ENCODE measurements at regions not wholly inside any gene's neighbourhood (a gene's known extent, or its start where the extent isn't known, plus 50 kb on each side); places are given as distances from the start of the nearest gene placed in this dataset.

DNA sequence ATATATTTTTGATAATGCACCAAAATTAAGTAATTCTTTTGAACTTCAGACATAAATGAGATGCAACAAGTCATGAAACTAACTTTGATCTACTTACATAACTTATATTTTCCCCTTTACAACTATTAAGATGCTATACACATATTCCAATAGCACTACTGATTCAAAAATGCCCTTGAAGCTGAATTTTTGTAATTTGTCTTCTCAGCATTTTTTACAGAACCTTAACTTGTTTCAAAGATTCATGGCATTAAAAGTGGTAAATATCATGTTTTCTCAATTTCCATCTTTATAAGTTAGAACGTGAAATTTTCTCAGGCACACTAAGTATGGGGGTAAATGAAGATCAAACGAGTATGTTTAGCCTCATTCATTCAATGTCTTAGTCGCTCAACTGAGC lies 460.0 kb upstream of the FAM241A start:
- no peak for DNase-seq
- H3K27me3 Mint-ChIP-seq (ENCODE audit: insufficient read depth): no peaks in the 10 kb centered on the region
- peaks cover 4% of the 10 kb centered on the region for H3K4me1 ChIP-seq (ENCODE audit: control insufficient read depth, insufficient read depth, low read length)
- H3K9ac ChIP-seq (ENCODE audit: extremely low read depth, low read length, poor library complexity, severe bottlenecking): no peak overlapping the region
- TF ChIP-seq CTCF (conservative IDR thresholded peaks at IDR 0.05): no peak
- H3K27ac ChIP-seq (ENCODE audit: low read depth, low read length): no peak overlapping the region
- H3K27me3 ChIP-seq (ENCODE audit: control insufficient read depth, insufficient read depth, low read length, poor library complexity, severe bottlenecking): no peaks in the 10 kb centered on the region
- no peaks in the 10 kb centered on the region for H3K36me3 Mint-ChIP-seq (ENCODE audit: low read depth)
- no peak overlapping the region for H3K4me3 Mint-ChIP-seq
- no peak overlapping the region for H3K4me3 ChIP-seq (ENCODE audit: low read length)
- H3K4me1 Mint-ChIP-seq: no peaks in the 10 kb centered on the region
- WGBS, 2 experiments (ENCODE audit: insufficient coverage in 1 of 2, insufficient read length in 1 of 2): 92 to 100% methylated on average over 1 to 3 of the region's 3 CpGs
- H3K27ac Mint-ChIP-seq: no peak overlapping the region
- no peaks in the 10 kb centered on the region for H3K36me3 ChIP-seq (ENCODE audit: control insufficient read depth, insufficient read depth, low read length)
- peaks cover under 1% of the 10 kb centered on the region for H3K9me3 Mint-ChIP-seq
- no peaks in the 10 kb centered on the region for H3K9me3 ChIP-seq (ENCODE audit: control insufficient read depth, low read length)

GRCh38 chr4:111689214-111689613 lies 456.0 kb upstream of the FAM241A start:
- Histone ChIP-seq H3K9ac (ENCODE audit: extremely low read depth, low read length, poor library complexity, severe bottlenecking) (no peak overlapping the region), H3K4me3 (ENCODE audit: low read length) (no peak overlapping the region), H3K36me3 (ENCODE audit: control insufficient read depth, insufficient read depth, low read length) (no peaks in the 10 kb centered on the region), H3K27me3 (ENCODE audit: control insufficient read depth, insufficient read depth, low read length, poor library complexity, severe bottlenecking) (no peaks in the 10 kb centered on the region), H3K9me3 (ENCODE audit: control insufficient read depth, low read length) (no peaks in the 10 kb centered on the region), H3K4me1 (ENCODE audit: control insufficient read depth, insufficient read depth, low read length) (no peaks in the 10 kb centered on the region), H3K27ac (ENCODE audit: low read depth, low read length) (no peak overlapping the region)
- H3K4me1 Mint-ChIP-seq: no peaks in the 10 kb centered on the region
- H3K36me3 Mint-ChIP-seq (ENCODE audit: low read depth): no peaks in the 10 kb centered on the region
- no peaks in the 10 kb centered on the region for H3K9me3 Mint-ChIP-seq
- H3K27ac Mint-ChIP-seq: no peak overlapping the region
- no peak for TF ChIP-seq CTCF (conservative IDR thresholded peaks at IDR 0.05)
- H3K27me3 Mint-ChIP-seq (ENCODE audit: insufficient read depth): no peaks in the 10 kb centered on the region
- no peak overlapping the region for H3K4me3 Mint-ChIP-seq
- DNase-seq: no peak

- Histone ChIP-seq H3K4me3 (ENCODE audit: low read length) (no peak overlapping the region), H3K9ac (ENCODE audit: extremely low read depth, low read length, poor library complexity, severe bottlenecking) (no peak overlapping the region), H3K27me3 (ENCODE audit: control insufficient read depth, insufficient read depth, low read length, poor library complexity, severe bottlenecking) (no peaks in the 10 kb centered on the region), H3K36me3 (ENCODE audit: control insufficient read depth, insufficient read depth, low read length) (no peaks in the 10 kb centered on the region), H3K9me3 (ENCODE audit: control insufficient read depth, low read length) (no peaks in the 10 kb centered on the region), H3K27ac (ENCODE audit: low read depth, low read length) (no peak overlapping the region), H3K4me1 (ENCODE audit: control insufficient read depth, insufficient read depth, low read length) (no peaks in the 10 kb centered on the region)
- no peaks in the 10 kb centered on the region for H3K36me3 Mint-ChIP-seq (ENCODE audit: low read depth)
- no peaks in the 10 kb centered on the region for H3K9me3 Mint-ChIP-seq
- H3K27ac Mint-ChIP-seq: no peak overlapping the region
- TF ChIP-seq CTCF (conservative IDR thresholded peaks at IDR 0.05): no peak
- no peaks in the 10 kb centered on the region for H3K4me1 Mint-ChIP-seq
- WGBS, 2 experiments (ENCODE audit: insufficient coverage in 1 of 2, insufficient read length in 1 of 2): 86% methylated on average over 1 of the region's 1 CpG; no CpG with 5 or more reads in 1 of the 2 experiments
- no peak for DNase-seq
- no peak overlapping the region for H3K4me3 Mint-ChIP-seq
- H3K27me3 Mint-ChIP-seq (ENCODE audit: insufficient read depth): no peaks in the 10 kb centered on the region
These were observed 455.5 kb upstream of the FAM241A start for GRCh38 chr4:111689731-111690130.
